B cell (primary cell): ENCODE measurements at regions not wholly inside any gene's neighbourhood (a gene's known extent, or its start where the extent isn't known, plus 50 kb on each side); places are given as distances from the start of the nearest gene placed in this dataset.

Experiments used
- ATAC-seq: fragments of 200-7000 bp; cut with Tn5 transposase; one replicate; pipeline ENCODE4 v1.10.0; 2021; ENCODE audit warnings: low read depth, mild to moderate bottlenecking, moderate number of reproducible peaks, moderate library complexity
- CTCF ChIA-PET: fragments of 350-600 bp; sonication (Branson Sonifier 250); formaldehyde crosslinking; loops from one replicate; lab custom pipeline; 2021; ENCODE audit warnings: antibody characterized with exemption, inconsistent platforms; lab: Charles Lee
- POLR2A ChIA-PET: fragments of 350-600 bp; sonication (Branson Sonifier 250); formaldehyde crosslinking; loops from one replicate; lab custom pipeline; 2021; ENCODE audit warnings: antibody characterized with exemption; lab: Charles Lee
- DNase-seq: peaks from one replicate; pipeline ENCODE4 v3.0.0; 2013
- H2AFZ ChIP-seq: 2 replicates; pipeline ENCODE4 v1.6.1; 2012; ENCODE audit warnings: mild to moderate bottlenecking, low read depth, low read length; ENCODE audit not compliant: insufficient read depth, poor library complexity, severe bottlenecking
- H3K27ac ChIP-seq, 2 donors: 1 replicate in 1 of 2; 2 replicates in 1 of 2; pipeline ENCODE4 v1.5.1; 2012 to 2013; ENCODE audit warnings: low read length in 2 of 2, mild to moderate bottlenecking in 2 of 2, moderate library complexity in 1 of 2
- H3K27me3 ChIP-seq, 4 experiments: fragments of 200-600 bp in 1 of 4; sonication (generic) in 1 of 4; replicated peaks in 1 of 4; 1 replicate in 2 of 4; 2 replicates in 2 of 4; pipeline versions ENCODE4 v1.6.1 to v1.7.0; 2013 to 2016; ENCODE audit warnings: low read length in 3 of 4, mild to moderate bottlenecking in 2 of 4, mixed read lengths in 1 of 4, moderate library complexity in 1 of 4; ENCODE audit not compliant: insufficient read depth in 4 of 4, control insufficient read depth in 3 of 4; ENCODE audit errors: control extremely low read depth in 1 of 4
- H3K36me3 ChIP-seq, 2 experiments: replicated peaks in 1 of 2; 1 replicate in 1 of 2; 2 replicates in 1 of 2; pipeline versions ENCODE4 v1.6.1 to v1.7.1; 2013; ENCODE audit warnings: low read length in 1 of 2; ENCODE audit not compliant: insufficient read depth in 2 of 2, control insufficient read depth in 1 of 2; ENCODE audit errors: control extremely low read depth in 1 of 2, extremely low read depth in 1 of 2
- H3K4me1 ChIP-seq, 2 donors: fragments of 200-600 bp in 1 of 2; sonication (generic) in 1 of 2; 1 replicate in 1 of 2; 2 replicates in 1 of 2; pipeline versions ENCODE4 v1.5.1 to v1.6.1; 2013 to 2017; ENCODE audit warnings: low read length in 2 of 2; ENCODE audit not compliant: control insufficient read depth in 2 of 2, insufficient read depth in 2 of 2
- H3K4me2 ChIP-seq: replicated peaks from 2 replicates; pipeline ENCODE3; 2012; ENCODE audit warnings: mild to moderate bottlenecking, low read depth, low read length; ENCODE audit not compliant: poor library complexity, severe bottlenecking
- H3K4me3 ChIP-seq, 5 experiments: fragments of 200-600 bp in 1 of 5; sonication (generic) in 1 of 5; 1 replicate in 3 of 5; 2 replicates in 2 of 5; pipeline versions ENCODE4 v1.5.1 to v1.7.0; 2011 to 2016; ENCODE audit warnings: low read length in 4 of 5, mild to moderate bottlenecking in 4 of 5, low read depth in 2 of 5, control low read depth in 1 of 5, moderate library complexity in 1 of 5; ENCODE audit not compliant: insufficient read depth in 1 of 5; ENCODE audit errors: control extremely low read depth in 1 of 5, extremely low read depth in 1 of 5
- H3K79me2 ChIP-seq: fragments of 200-600 bp; sonication (generic); one replicate; pipeline ENCODE4 v1.6.0; 2016; ENCODE audit warnings: low read length; ENCODE audit not compliant: control insufficient read depth, insufficient read depth
- H3K9ac ChIP-seq: fragments of 200-600 bp; sonication (generic); 2 replicates; pipeline ENCODE4 v1.6.1; 2017; ENCODE audit warnings: mild to moderate bottlenecking, low read length, moderate library complexity
- H3K9me3 ChIP-seq, 3 donors: one replicate each; pipeline versions ENCODE4 v1.6.1 to v1.7.1; 2013; ENCODE audit warnings: low read length in 2 of 3; ENCODE audit not compliant: control insufficient read depth in 2 of 3, insufficient read depth in 1 of 3; ENCODE audit errors: control extremely low read depth in 1 of 3
- H4K20me1 ChIP-seq: 2 replicates; pipeline ENCODE4 v1.6.0; 2012; ENCODE audit warnings: mild to moderate bottlenecking, low read length; ENCODE audit not compliant: insufficient read depth, control insufficient read depth, poor library complexity, severe bottlenecking
- H3K27ac Mint-ChIP-seq: one replicate; pipeline ENCODE4 v1.8.0; 2021; ENCODE audit warnings: mixed read lengths
- H3K27me3 Mint-ChIP-seq: one replicate; pipeline ENCODE4 v1.8.0; 2021; ENCODE audit warnings: mixed read lengths
- H3K4me1 Mint-ChIP-seq: one replicate; pipeline ENCODE4 v1.8.0; 2021; ENCODE audit warnings: mixed read lengths
- H3K4me3 Mint-ChIP-seq: one replicate; pipeline ENCODE4 v1.8.0; 2021; ENCODE audit warnings: mixed read lengths
- H3K9me3 Mint-ChIP-seq: one replicate; pipeline ENCODE4 v1.8.0; 2022; ENCODE audit warnings: mixed read lengths; ENCODE audit not compliant: insufficient read depth
- CTCF ChIP-seq: fragments of 200-600 bp; IDR thresholded peaks from one replicate; pipeline ENCODE4 v1.8.0; 2022; ENCODE audit warnings: antibody characterized with exemption, mild to moderate bottlenecking
- EZH2 ChIP-seq: IDR thresholded peaks from 2 replicates; pipeline ENCODE4 v1.6.1; 2012; ENCODE audit warnings: borderline replicate concordance, low read depth, mild to moderate bottlenecking, moderate library complexity, low read length; ENCODE audit not compliant: insufficient read depth, poor library complexity, severe bottlenecking
- WGBS: methylation state at CpG from one replicate; pipeline ENCODE4 v1.1.5; 2013; ENCODE audit warnings: missing lambda C conversion rate; ENCODE audit not compliant: insufficient coverage; 5-methylcytosine and 5-hydroxymethylcytosine counted together
- intact Hi-C: fragments of 100-400 bp; cut with micrococcal nuclease; formaldehyde crosslinking; loops from one replicate; pipeline ENCODE4 v1.10.0; 2022

- no peak overlapping the region for H2AFZ ChIP-seq
- no peak overlapping the region for H3K4me3 Mint-ChIP-seq
- TF ChIP-seq CTCF (no peak), EZH2 (no peak)
- H3K79me2 ChIP-seq = no peaks in the 10 kb centered on the region
- H3K9me3 Mint-ChIP-seq = no peaks in the 10 kb centered on the region
- intact Hi-C loops = no loop called here
- H3K27me3 ChIP-seq = no peaks in the 10 kb centered on the region
- no peak overlapping the region for H3K27ac Mint-ChIP-seq
- peaks cover 3% of the 10 kb centered on the region for H3K27me3 Mint-ChIP-seq
- H4K20me1 ChIP-seq = no peaks in the 10 kb centered on the region
- H3K36me3 ChIP-seq = no peaks in the 10 kb centered on the region
- POLR2A ChIA-PET = no interaction called here
- H3K9ac ChIP-seq = no peak overlapping the region
- H3K4me1 Mint-ChIP-seq = no peaks in the 10 kb centered on the region
- H3K4me3 ChIP-seq = no peak overlapping the region
- no peak overlapping the region for H3K4me2 ChIP-seq
- ATAC-seq = no peak
- CTCF ChIA-PET = no interaction called here
- WGBS = 96% methylated on average over 2 of the region's 2 CpGs
- H3K9me3 ChIP-seq = peaks cover 0 to 1% (median 0%) of the 10 kb centered on the region in 3 donors
- no peaks in the 10 kb centered on the region for H3K4me1 ChIP-seq
- H3K27ac ChIP-seq = no peak overlapping the region
- DNase-seq = no peak
These were observed 94.0 kb upstream of the PIK3C3 start for GRCh38 chr18:41860987-41861386.

- H2AFZ ChIP-seq = no peak overlapping the region
- no peaks in the 10 kb centered on the region for H4K20me1 ChIP-seq
- CTCF ChIA-PET = no interaction called here
- no peak overlapping the region for H3K4me2 ChIP-seq
- no peak for ATAC-seq
- intact Hi-C loops = no loop called here
- no peaks in the 10 kb centered on the region for H3K4me1 ChIP-seq
- Mint-ChIP-seq H3K27ac (no peak overlapping the region), H3K4me3 (no peak overlapping the region), H3K4me1 (no peaks in the 10 kb centered on the region), H3K27me3 (peaks cover 3% of the 10 kb centered on the region), H3K9me3 (no peaks in the 10 kb centered on the region)
- POLR2A ChIA-PET = no interaction called here
- no peaks in the 10 kb centered on the region for H3K27me3 ChIP-seq
- WGBS = no CpG with 5 or more reads among the region's 2 CpGs
- H3K79me2 ChIP-seq = no peaks in the 10 kb centered on the region
- TF ChIP-seq EZH2 = no peak
- no peak for TF ChIP-seq CTCF
- H3K27ac ChIP-seq = no peak overlapping the region
- H3K4me3 ChIP-seq = no peak overlapping the region
- no peaks in the 10 kb centered on the region for H3K36me3 ChIP-seq
- H3K9ac ChIP-seq = no peak overlapping the region
- DNase-seq = no peak
- peaks cover 0 to 1% (median 0%) of the 10 kb centered on the region in 3 donors for H3K9me3 ChIP-seq
These were observed 96.1 kb upstream of the PIK3C3 start for GRCh38 chr18:41858761-41859555.
